ENCODE measurements at regions not wholly inside any gene's neighbourhood (a gene's known extent, or its start where the extent isn't known, plus 50 kb on each side); places are given as distances from the start of the nearest gene placed in this dataset.
"Not testable (repeated sequence)": the region's sequence is repeated elsewhere in the genome, so short reads cannot be mapped to it uniquely, and the experiment has no call there.

- FAIRE-seq (no peak), DNase-seq (ENCODE audit: low spot score in 2 of 2) (no peak)
Observed at GRCh38 chr13:87138866-87139265, 532.3 kb upstream of the SLITRK5 start.

- no peak for FAIRE-seq
- no peak for DNase-seq (ENCODE audit: low spot score in 2 of 2)
Observed at GRCh38 chr13:87147076-87147475, 524.1 kb upstream of the SLITRK5 start.

- no peak for FAIRE-seq
Observed at GRCh38 chr13:87153371-87153770, 517.8 kb upstream of the SLITRK5 start.

GRCh38 chr13:87166348-87166747, 504.8 kb upstream of the SLITRK5 start:
- no peak for FAIRE-seq
- DNase-seq (ENCODE audit: low spot score in 2 of 2), result no peak

More at GRCh38 chr13:87153371-87153770, 517.8 kb upstream of the SLITRK5 start:
- DNase-seq (ENCODE audit: low spot score in 2 of 2), result no peak

- no peak for DNase-seq (ENCODE audit: low spot score in 2 of 2)
- no peak for FAIRE-seq
Observed at GRCh38 chr13:87168390-87168789, 502.8 kb upstream of the SLITRK5 start.

GRCh38 chr13:87169337-87169736, 501.8 kb upstream of the SLITRK5 start:
- DNase-seq (ENCODE audit: low spot score in 2 of 2), result no peak
- no peak for FAIRE-seq

- DNase-seq (ENCODE audit: low spot score in 2 of 2), result no peak
- FAIRE-seq, result no peak
Observed at GRCh38 chr13:87172166-87172835, 498.9 kb upstream of the SLITRK5 start.

GRCh38 chr13:87185138-87185537, 486.0 kb upstream of the SLITRK5 start:
- not testable (repeated sequence) for DNase-seq (ENCODE audit: low spot score in 2 of 2)
- peak; percentile 23 for FAIRE-seq

GRCh38 chr13:87186647-87187046, 484.5 kb upstream of the SLITRK5 start:
- DNase-seq (ENCODE audit: low spot score in 2 of 2); FAIRE-seq: not testable (repeated sequence)

- not testable (repeated sequence) for DNase-seq (ENCODE audit: low spot score in 2 of 2); FAIRE-seq
Observed at GRCh38 chr13:87191485-87191884, 479.7 kb upstream of the SLITRK5 start.

GRCh38 chr13:87198371-87198770, 472.8 kb upstream of the SLITRK5 start:
- DNase-seq (ENCODE audit: low spot score in 2 of 2) (no peak), FAIRE-seq (no peak)

GRCh38 chr13:87206708-87207107, 464.5 kb upstream of the SLITRK5 start:
- FAIRE-seq (no peak), DNase-seq (ENCODE audit: low spot score in 2 of 2) (no peak)

- DNase-seq (ENCODE audit: low spot score in 2 of 2) (no peak), FAIRE-seq (no peak)
Observed at GRCh38 chr13:87207280-87208003, 463.7 kb upstream of the SLITRK5 start.

GRCh38 chr13:87208636-87209035, 462.5 kb upstream of the SLITRK5 start:
- DNase-seq (ENCODE audit: low spot score in 2 of 2), result no peak

GRCh38 chr13:87234981-87235380, 436.2 kb upstream of the SLITRK5 start:
- no peak for FAIRE-seq
- DNase-seq (ENCODE audit: low spot score in 2 of 2), result no peak

More at GRCh38 chr13:87208636-87209035, 462.5 kb upstream of the SLITRK5 start:
- FAIRE-seq, result no peak

GRCh38 chr13:87235621-87236020, 435.6 kb upstream of the SLITRK5 start:
- FAIRE-seq, result no peak
- no peak for DNase-seq (ENCODE audit: low spot score in 2 of 2)

- no peak for FAIRE-seq
- no peak for DNase-seq (ENCODE audit: low spot score in 2 of 2)
Observed at GRCh38 chr13:87244256-87244890, 426.8 kb upstream of the SLITRK5 start.

- DNase-seq (ENCODE audit: low spot score in 2 of 2); FAIRE-seq: not testable (repeated sequence)
Observed at GRCh38 chr13:87249847-87250246, 421.3 kb upstream of the SLITRK5 start.

GRCh38 chr13:87255394-87255793, 415.8 kb upstream of the SLITRK5 start:
- DNase-seq (ENCODE audit: low spot score in 2 of 2) (no peak), FAIRE-seq (no peak)

- FAIRE-seq (no peak), DNase-seq (ENCODE audit: low spot score in 2 of 2) (no peak)
Observed at GRCh38 chr13:87259479-87260083, 411.6 kb upstream of the SLITRK5 start.

GRCh38 chr13:87274209-87274819, 396.9 kb upstream of the SLITRK5 start:
- FAIRE-seq (no peak), DNase-seq (ENCODE audit: low spot score in 2 of 2) (no peak)

Measured in frontal cortex (tissue), 3 donors.